Upper lobe of left lung (tissue), 4 donors: ENCODE measurements at regions not wholly inside any gene's neighbourhood (a gene's known extent, or its start where the extent isn't known, plus 50 kb on each side); places are given as distances from the start of the nearest gene placed in this dataset.

Experiments
- POLR2A ChIP-seq, 4 donors: fragments of 450-650 bp; IDR thresholded peaks; one replicate each; pipeline ENCODE4 v1.5.1; 2016 to 2017; ENCODE audit warnings: antibody characterized with exemption in 4 of 4, mild to moderate bottlenecking in 2 of 4
- TF ChIP-seq, protein P1 (sequence below), 6 experiments: fragments of 450-650 bp in 4 of 6; fragments of 200-600 bp in 2 of 6; sonication (generic) in 2 of 6; IDR thresholded peaks; one replicate each; pipeline ENCODE4 v1.5.1; 2016 to 2019; ENCODE audit warnings: antibody characterized with exemption in 6 of 6

DNA sequence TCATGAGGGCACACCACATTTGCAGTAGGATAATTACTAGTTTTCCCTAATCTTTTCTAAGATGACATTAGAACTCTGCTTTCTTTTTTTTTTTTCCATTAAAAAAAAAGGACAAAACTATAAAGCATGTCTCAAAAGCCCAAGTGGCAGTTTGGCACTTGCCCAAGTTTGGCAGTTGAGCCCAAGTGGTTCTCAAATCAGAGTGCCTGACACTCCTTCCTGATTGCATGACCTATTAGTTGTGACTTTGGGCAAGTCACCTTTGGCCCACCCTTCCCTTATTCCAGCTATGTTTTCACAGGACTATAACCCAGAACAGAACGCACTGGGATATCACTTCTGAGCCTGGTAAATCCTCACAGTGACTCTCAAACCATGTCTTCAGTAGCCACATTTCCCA is 273.0 kb downstream of the CCDC85A start:
- TF ChIP-seq, protein P1, sequence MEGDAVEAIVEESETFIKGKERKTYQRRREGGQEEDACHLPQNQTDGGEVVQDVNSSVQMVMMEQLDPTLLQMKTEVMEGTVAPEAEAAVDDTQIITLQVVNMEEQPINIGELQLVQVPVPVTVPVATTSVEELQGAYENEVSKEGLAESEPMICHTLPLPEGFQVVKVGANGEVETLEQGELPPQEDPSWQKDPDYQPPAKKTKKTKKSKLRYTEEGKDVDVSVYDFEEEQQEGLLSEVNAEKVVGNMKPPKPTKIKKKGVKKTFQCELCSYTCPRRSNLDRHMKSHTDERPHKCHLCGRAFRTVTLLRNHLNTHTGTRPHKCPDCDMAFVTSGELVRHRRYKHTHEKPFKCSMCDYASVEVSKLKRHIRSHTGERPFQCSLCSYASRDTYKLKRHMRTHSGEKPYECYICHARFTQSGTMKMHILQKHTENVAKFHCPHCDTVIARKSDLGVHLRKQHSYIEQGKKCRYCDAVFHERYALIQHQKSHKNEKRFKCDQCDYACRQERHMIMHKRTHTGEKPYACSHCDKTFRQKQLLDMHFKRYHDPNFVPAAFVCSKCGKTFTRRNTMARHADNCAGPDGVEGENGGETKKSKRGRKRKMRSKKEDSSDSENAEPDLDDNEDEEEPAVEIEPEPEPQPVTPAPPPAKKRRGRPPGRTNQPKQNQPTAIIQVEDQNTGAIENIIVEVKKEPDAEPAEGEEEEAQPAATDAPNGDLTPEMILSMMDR (IDR thresholded peaks at IDR 0.05): no peak
- TF ChIP-seq POLR2A (IDR thresholded peaks at IDR 0.05): no peak
